Hindlimb muscle (tissue), 1 donor: ENCODE measurements at regions not wholly inside any gene's neighbourhood (a gene's known extent, or its start where the extent isn't known, plus 50 kb on each side); places are given as distances from the start of the nearest gene placed in this dataset.
"Not testable (repeated sequence)": the region's sequence is repeated elsewhere in the genome, so short reads cannot be mapped to it uniquely, and the experiment has no call there.

Source experiments
- DNase-seq: peaks from one replicate; pipeline ENCODE4 v3.0.0-alpha.2; 2013

DNA sequence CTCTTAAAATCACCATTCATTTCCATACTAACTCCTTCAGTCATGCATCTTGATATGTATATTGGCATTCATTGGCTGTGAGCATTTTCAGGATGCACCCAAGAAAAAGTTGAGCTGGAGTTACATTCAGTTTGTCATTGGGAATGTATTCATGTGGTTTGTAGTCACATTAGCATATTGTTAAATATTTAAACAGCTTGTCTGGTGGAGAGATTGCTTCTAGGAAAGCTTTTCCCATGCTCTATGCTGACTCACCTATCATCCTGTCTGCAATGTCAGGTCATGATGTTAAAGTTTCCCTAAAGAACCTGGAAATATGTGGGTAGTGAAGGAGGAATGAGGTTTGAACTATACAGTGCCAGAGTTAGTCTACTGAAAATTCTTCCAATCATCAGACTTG, 583.6 kb downstream of the GALC start:
- DNase-seq = no peak

- no peak for DNase-seq
These were observed 585.6 kb downstream of the GALC start for GRCh38 chr14:87407344-87407743.

- DNase-seq = no peak
These were observed 587.4 kb downstream of the GALC start for GRCh38 chr14:87405563-87405962.

- no peak for DNase-seq
These were observed 595.5 kb downstream of the GALC start for GRCh38 chr14:87397499-87397898.

DNA sequence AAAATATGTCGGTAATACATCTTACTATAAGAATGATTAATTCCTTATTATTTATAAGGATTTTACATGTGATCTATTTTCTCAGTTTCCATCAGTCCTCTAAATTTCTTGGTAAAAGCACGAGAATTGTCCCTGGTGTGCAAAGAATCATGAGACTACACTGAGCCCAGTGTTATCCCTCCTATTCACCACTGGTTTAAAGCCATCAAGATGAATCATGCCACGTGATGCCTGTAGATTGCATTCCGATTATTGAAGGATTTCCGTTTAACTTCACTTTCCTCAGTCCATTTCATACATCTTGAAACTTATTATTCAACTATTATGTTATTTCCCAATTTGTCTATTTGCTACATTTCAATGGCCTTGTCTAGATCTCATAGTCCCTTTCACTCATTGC, 601.9 kb downstream of the GALC start:
- DNase-seq = no peak

DNA sequence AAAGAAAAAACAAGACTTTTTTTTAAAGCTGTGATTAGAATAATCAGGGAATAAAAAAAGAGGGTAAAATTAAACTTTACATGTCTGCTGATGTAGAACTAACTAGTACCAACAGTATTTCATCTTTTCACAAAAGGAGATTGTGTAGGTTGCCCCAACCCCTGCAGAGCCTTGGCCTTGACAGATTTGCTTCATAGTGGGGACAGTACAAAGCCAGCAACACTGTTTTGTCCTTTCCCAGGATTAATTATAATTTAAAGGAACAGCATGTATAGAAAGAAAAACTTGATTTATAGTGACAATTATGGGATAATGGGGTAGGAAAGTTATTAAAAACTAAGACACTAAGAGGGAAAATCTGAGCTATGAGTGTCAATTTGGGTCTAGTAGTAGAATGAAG, 604.0 kb downstream of the GALC start:
- no peak for DNase-seq

GRCh38 chr14:87387806-87388205, 605.2 kb downstream of the GALC start:
- no peak for DNase-seq

DNA sequence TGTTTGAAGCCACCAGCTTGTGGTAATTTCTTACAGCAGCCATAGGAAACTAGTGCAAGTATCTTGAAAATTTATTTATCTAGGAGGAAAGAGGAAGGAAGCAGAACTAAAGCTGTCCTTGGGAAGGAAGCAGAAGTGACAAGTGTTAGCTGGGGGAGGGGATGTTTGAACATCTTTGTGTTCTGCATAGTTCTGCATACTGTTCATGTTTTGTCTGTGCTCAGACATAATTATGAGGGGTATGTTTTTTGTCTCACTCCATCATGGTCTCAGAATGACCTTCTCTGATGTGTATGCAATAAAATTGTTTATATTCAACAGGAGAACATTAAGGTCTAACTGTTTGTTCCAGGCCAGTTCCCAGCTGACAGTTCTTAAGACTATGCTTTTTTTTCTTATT, 606.5 kb downstream of the GALC start:
- no peak for DNase-seq

- DNase-seq = no peak
These were observed 612.9 kb downstream of the GALC start for GRCh38 chr14:87380054-87380453.

GRCh38 chr14:87368751-87369150, 624.2 kb downstream of the GALC start:
- no peak for DNase-seq

DNA sequence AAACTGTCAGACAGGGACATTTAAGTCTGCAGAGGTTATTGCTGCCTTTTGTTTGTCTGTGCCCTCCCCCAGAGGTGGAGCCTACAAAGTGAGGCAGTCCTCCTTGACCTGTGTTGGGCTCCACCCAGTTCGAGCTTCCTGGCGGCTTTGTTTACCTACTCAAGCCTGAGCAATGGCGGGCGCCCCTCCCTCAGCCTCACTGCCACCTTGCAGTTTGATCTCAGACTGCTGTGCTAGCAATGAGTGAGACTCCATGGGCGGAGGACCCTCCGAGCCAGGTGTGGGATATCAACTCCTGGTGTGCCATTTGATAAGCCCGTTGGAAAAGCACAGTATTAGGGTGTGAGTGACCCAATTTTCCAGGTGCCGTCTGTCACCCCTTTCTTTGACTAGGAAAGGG, 632.7 kb downstream of the GALC start:
- not testable (repeated sequence) for DNase-seq

- DNase-seq = no peak
These were observed 642.0 kb downstream of the GALC start for GRCh38 chr14:87351007-87351406.

DNA sequence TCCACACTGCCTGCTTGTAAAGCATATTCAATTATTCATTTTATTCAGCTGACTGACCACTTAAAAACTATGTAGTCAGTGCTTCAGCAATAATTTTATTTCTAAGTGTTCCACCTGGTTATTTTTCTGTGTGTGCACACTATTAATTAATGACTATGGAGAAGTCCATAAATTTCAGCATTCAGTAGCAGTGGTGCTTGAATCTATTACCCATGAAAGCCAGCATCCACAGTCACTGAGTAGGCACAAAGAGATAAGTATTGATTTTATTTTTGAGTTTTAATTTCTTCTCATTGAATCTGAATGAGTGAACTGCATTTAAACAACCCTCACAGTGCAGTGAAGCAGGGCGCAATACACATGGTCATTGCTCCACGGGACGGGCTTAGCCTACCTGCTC, 643.1 kb downstream of the GALC start:
- DNase-seq = no peak

DNA sequence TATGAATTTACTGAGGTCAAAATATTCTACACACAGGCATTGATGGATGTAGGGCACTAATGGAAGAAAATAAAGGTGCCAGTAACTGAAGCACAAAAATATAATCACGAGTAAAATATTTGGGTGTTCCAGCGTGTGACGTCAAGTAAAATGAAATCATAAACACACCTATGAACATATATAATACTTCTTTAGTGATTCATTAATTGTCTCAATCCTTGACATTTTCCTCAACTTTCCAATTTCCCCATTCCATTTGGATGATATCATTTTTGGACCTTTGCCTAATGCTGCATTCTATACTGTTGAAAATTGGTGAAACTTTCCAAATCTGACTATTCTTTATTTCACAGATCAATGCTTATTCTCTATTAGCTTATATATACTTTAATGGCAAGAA, 649.3 kb downstream of the GALC start:
- no peak for DNase-seq

GRCh38 chr14:87334997-87335685, 657.8 kb downstream of the GALC start:
- peak; percentile 41 for DNase-seq

DNA sequence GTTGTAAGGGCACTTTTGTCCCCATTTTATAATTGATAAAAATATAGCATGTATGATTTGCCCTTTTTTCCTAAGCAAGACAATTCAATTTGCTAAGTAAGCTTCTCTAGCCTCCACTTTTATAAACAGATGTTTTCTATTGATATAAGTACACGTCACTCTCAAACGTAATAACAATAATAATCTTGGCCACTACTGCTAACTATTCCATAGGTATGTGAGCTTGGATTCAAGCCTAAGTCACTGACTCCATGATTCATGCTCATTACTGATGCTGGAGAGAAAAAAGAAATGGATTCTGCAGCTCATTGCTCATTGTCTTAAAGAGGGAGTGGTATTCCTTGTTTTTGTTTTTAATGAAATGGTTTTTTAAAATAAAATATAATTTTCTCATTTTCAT, 661.0 kb downstream of the GALC start:
- peak; percentile 36 for DNase-seq

GRCh38 chr14:87325741-87326140, 667.2 kb downstream of the GALC start:
- DNase-seq = no peak

GRCh38 chr14:87323191-87323590, 669.8 kb downstream of the GALC start:
- DNase-seq = no peak

GRCh38 chr14:87321548-87321947, 671.4 kb downstream of the GALC start:
- DNase-seq = no peak

DNA sequence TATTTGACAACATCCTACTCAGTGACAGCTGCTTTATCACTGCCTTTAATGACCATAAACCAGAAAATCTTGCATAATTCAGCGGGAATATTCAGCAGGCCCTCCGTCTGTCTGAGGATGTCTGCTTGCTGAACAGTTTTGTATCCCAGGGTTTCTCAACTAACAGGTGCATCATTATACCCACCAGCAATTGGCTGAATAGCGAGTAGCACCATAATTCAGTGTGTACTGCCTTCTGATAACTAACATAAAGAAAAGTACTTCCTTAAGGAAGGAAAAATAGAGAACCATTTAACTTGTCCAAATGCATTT, 680.1 kb downstream of the GALC start:
- no peak for DNase-seq

GRCh38 chr14:87312169-87312893, 680.7 kb downstream of the GALC start:
- DNase-seq = no peak

DNA sequence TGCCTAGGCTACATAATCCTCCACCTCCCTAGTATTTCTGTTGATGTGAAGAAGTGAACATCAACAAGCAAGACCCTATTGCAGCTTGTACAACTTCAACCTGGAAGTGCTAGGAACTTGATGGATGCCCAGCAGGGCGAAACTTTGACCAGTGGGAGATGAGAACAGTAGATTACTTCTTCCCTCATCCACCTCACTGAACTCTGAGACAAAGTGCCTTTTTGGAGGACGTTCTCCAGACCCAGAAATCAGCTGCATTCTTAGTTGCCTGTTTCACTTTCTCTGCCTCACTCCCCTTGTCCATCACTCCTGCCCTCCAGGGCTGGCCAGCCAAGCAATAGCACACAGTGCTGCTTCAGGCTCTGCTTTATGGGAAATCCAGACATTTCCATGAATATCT, 683.4 kb downstream of the GALC start:
- no peak for DNase-seq

GRCh38 chr14:87306409-87307168, 686.4 kb downstream of the GALC start:
- DNase-seq = no peak

DNA sequence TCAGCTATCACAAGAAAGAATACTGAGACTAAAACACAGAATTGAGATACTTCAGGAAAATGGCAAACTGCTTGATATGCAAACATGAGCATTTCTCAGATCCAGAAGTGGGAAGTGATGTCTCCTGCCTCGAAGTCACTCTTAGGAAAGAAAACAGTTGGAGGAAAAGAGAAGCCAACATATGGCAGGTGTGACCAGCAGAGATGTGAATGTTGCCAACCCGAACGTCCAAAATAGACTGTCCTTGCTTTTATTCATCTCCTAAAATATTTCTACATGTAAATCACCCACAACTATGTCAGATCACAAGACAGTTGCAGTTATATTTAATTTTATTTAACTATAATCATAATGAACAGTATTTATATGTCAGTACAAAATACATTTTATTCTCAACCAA, 687.6 kb downstream of the GALC start:
- DNase-seq = no peak
